B cell (primary cell): ENCODE measurements at regions not wholly inside any gene's neighbourhood (a gene's known extent, or its start where the extent isn't known, plus 50 kb on each side); places are given as distances from the start of the nearest gene placed in this dataset.
A peak's percentile ranks its signal among the peaks of the same experiment; 100 is the strongest.

ENCODE experiments used
- ATAC-seq: fragments of 200-7000 bp; cut with Tn5 transposase; one replicate; pipeline ENCODE4 v1.10.0; 2021; ENCODE audit warnings: low read depth, mild to moderate bottlenecking, moderate number of reproducible peaks, moderate library complexity
- CTCF ChIA-PET: fragments of 350-600 bp; sonication (Branson Sonifier 250); formaldehyde crosslinking; loops from one replicate; lab custom pipeline; 2021; ENCODE audit warnings: antibody characterized with exemption, inconsistent platforms; lab: Charles Lee
- POLR2A ChIA-PET: fragments of 350-600 bp; sonication (Branson Sonifier 250); formaldehyde crosslinking; loops from one replicate; lab custom pipeline; 2021; ENCODE audit warnings: antibody characterized with exemption; lab: Charles Lee
- DNase-seq: peaks from one replicate; pipeline ENCODE4 v3.0.0; 2013
- H2AFZ ChIP-seq: 2 replicates; pipeline ENCODE4 v1.6.1; 2012; ENCODE audit warnings: mild to moderate bottlenecking, low read depth, low read length; ENCODE audit not compliant: insufficient read depth, poor library complexity, severe bottlenecking
- H3K27ac ChIP-seq, 2 donors: 1 replicate in 1 of 2; 2 replicates in 1 of 2; pipeline ENCODE4 v1.5.1; 2012 to 2013; ENCODE audit warnings: low read length in 2 of 2, mild to moderate bottlenecking in 2 of 2, moderate library complexity in 1 of 2
- H3K27me3 ChIP-seq, 4 experiments: fragments of 200-600 bp in 1 of 4; sonication (generic) in 1 of 4; replicated peaks in 1 of 4; 1 replicate in 2 of 4; 2 replicates in 2 of 4; pipeline versions ENCODE4 v1.6.1 to v1.7.0; 2013 to 2016; ENCODE audit warnings: low read length in 3 of 4, mild to moderate bottlenecking in 2 of 4, mixed read lengths in 1 of 4, moderate library complexity in 1 of 4; ENCODE audit not compliant: insufficient read depth in 4 of 4, control insufficient read depth in 3 of 4; ENCODE audit errors: control extremely low read depth in 1 of 4
- H3K36me3 ChIP-seq, 2 experiments: replicated peaks in 1 of 2; 1 replicate in 1 of 2; 2 replicates in 1 of 2; pipeline versions ENCODE4 v1.6.1 to v1.7.1; 2013; ENCODE audit warnings: low read length in 1 of 2; ENCODE audit not compliant: insufficient read depth in 2 of 2, control insufficient read depth in 1 of 2; ENCODE audit errors: control extremely low read depth in 1 of 2, extremely low read depth in 1 of 2
- H3K4me1 ChIP-seq, 2 donors: fragments of 200-600 bp in 1 of 2; sonication (generic) in 1 of 2; 1 replicate in 1 of 2; 2 replicates in 1 of 2; pipeline versions ENCODE4 v1.5.1 to v1.6.1; 2013 to 2017; ENCODE audit warnings: low read length in 2 of 2; ENCODE audit not compliant: control insufficient read depth in 2 of 2, insufficient read depth in 2 of 2
- H3K4me2 ChIP-seq: replicated peaks from 2 replicates; pipeline ENCODE3; 2012; ENCODE audit warnings: mild to moderate bottlenecking, low read depth, low read length; ENCODE audit not compliant: poor library complexity, severe bottlenecking
- H3K4me3 ChIP-seq, 5 experiments: fragments of 200-600 bp in 1 of 5; sonication (generic) in 1 of 5; 1 replicate in 3 of 5; 2 replicates in 2 of 5; pipeline versions ENCODE4 v1.5.1 to v1.7.0; 2011 to 2016; ENCODE audit warnings: low read length in 4 of 5, mild to moderate bottlenecking in 4 of 5, low read depth in 2 of 5, control low read depth in 1 of 5, moderate library complexity in 1 of 5; ENCODE audit not compliant: insufficient read depth in 1 of 5; ENCODE audit errors: control extremely low read depth in 1 of 5, extremely low read depth in 1 of 5
- H3K79me2 ChIP-seq: fragments of 200-600 bp; sonication (generic); one replicate; pipeline ENCODE4 v1.6.0; 2016; ENCODE audit warnings: low read length; ENCODE audit not compliant: control insufficient read depth, insufficient read depth
- H3K9ac ChIP-seq: fragments of 200-600 bp; sonication (generic); 2 replicates; pipeline ENCODE4 v1.6.1; 2017; ENCODE audit warnings: mild to moderate bottlenecking, low read length, moderate library complexity
- H3K9me3 ChIP-seq, 3 donors: one replicate each; pipeline versions ENCODE4 v1.6.1 to v1.7.1; 2013; ENCODE audit warnings: low read length in 2 of 3; ENCODE audit not compliant: control insufficient read depth in 2 of 3, insufficient read depth in 1 of 3; ENCODE audit errors: control extremely low read depth in 1 of 3
- H4K20me1 ChIP-seq: 2 replicates; pipeline ENCODE4 v1.6.0; 2012; ENCODE audit warnings: mild to moderate bottlenecking, low read length; ENCODE audit not compliant: insufficient read depth, control insufficient read depth, poor library complexity, severe bottlenecking
- H3K27ac Mint-ChIP-seq: one replicate; pipeline ENCODE4 v1.8.0; 2021; ENCODE audit warnings: mixed read lengths
- H3K27me3 Mint-ChIP-seq: one replicate; pipeline ENCODE4 v1.8.0; 2021; ENCODE audit warnings: mixed read lengths
- H3K4me1 Mint-ChIP-seq: one replicate; pipeline ENCODE4 v1.8.0; 2021; ENCODE audit warnings: mixed read lengths
- H3K4me3 Mint-ChIP-seq: one replicate; pipeline ENCODE4 v1.8.0; 2021; ENCODE audit warnings: mixed read lengths
- H3K9me3 Mint-ChIP-seq: one replicate; pipeline ENCODE4 v1.8.0; 2022; ENCODE audit warnings: mixed read lengths; ENCODE audit not compliant: insufficient read depth
- CTCF ChIP-seq: fragments of 200-600 bp; IDR thresholded peaks from one replicate; pipeline ENCODE4 v1.8.0; 2022; ENCODE audit warnings: antibody characterized with exemption, mild to moderate bottlenecking
- EZH2 ChIP-seq: IDR thresholded peaks from 2 replicates; pipeline ENCODE4 v1.6.1; 2012; ENCODE audit warnings: borderline replicate concordance, low read depth, mild to moderate bottlenecking, moderate library complexity, low read length; ENCODE audit not compliant: insufficient read depth, poor library complexity, severe bottlenecking
- WGBS: methylation state at CpG from one replicate; pipeline ENCODE4 v1.1.5; 2013; ENCODE audit warnings: missing lambda C conversion rate; ENCODE audit not compliant: insufficient coverage; 5-methylcytosine and 5-hydroxymethylcytosine counted together
- intact Hi-C: fragments of 100-400 bp; cut with micrococcal nuclease; formaldehyde crosslinking; loops from one replicate; pipeline ENCODE4 v1.10.0; 2022

DNA sequence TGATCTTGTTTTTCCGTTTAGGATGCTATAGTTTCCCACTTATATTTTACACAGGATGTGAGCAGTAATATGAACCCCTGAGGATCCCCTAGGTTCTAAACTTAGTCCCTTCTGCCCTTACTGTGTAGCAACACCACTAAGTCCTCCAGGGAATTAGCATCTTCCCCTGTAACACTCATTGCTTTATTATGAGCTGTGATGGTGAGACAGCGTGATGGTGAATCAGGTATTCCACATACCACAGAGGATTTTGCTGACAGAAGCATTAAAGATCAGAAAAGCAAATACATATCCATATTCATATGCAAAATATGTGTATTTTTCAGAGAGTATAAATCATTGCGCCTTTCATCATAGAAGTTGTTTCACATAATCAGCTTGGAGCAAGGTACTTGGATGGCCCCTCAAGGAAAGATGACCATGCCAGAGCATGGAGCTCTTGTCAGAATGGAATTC is 317.0 kb downstream of the ICE1 start:
- no peaks in the 10 kb centered on the region for H3K79me2 ChIP-seq
- no peak overlapping the region for H3K9ac ChIP-seq
- intact Hi-C loops: loop anchor here (1.0 kb wide), 1 partner anchor 14 kb away; no protein-coding TSS in a partner anchor
- DNase-seq (no peak), ATAC-seq (peak; percentile 52)
- no peaks in the 10 kb centered on the region for H3K27me3 ChIP-seq
- ChIA-PET POLR2A (interaction anchor here (0.5 kb wide), 1 partner anchor 47 kb away, joined by 7 read pairs; no protein-coding TSS in a partner anchor), CTCF (interaction anchor here (0.5 kb wide), 1 partner anchor 27 kb away, joined by 4 read pairs; no protein-coding TSS in a partner anchor)
- H4K20me1 ChIP-seq: no peaks in the 10 kb centered on the region
- H3K4me2 ChIP-seq: peak overlapping the region; percentile 6
- peaks cover 44% of the 10 kb centered on the region for H3K4me1 Mint-ChIP-seq
- peaks cover 0 to 14% (median 0%) of the 10 kb centered on the region in 3 donors for H3K9me3 ChIP-seq
- H3K4me3 Mint-ChIP-seq: peak overlapping the region; percentile 8
- no peak overlapping the region for H3K4me3 ChIP-seq
- no peaks in the 10 kb centered on the region for H3K36me3 ChIP-seq
- H3K27ac ChIP-seq: no peak overlapping the region
- no peaks in the 10 kb centered on the region for H3K27me3 Mint-ChIP-seq
- TF ChIP-seq CTCF (no peak), EZH2 (no peak)
- peaks cover 4% of the 10 kb centered on the region for H3K9me3 Mint-ChIP-seq
- peak overlapping the region; percentile 23 for H3K27ac Mint-ChIP-seq
- WGBS: no CpG with 5 or more reads among the region's 3 CpGs
- no peak overlapping the region for H2AFZ ChIP-seq
- H3K4me1 ChIP-seq: peaks cover 18 to 21% of the 10 kb centered on the region in 2 donors

- Histone ChIP-seq H3K27me3 (no peaks in the 10 kb centered on the region), H4K20me1 (no peaks in the 10 kb centered on the region), H3K9ac (no peak overlapping the region), H3K79me2 (no peaks in the 10 kb centered on the region), H2AFZ (no peak overlapping the region), H3K4me1 (peaks cover 18 to 21% of the 10 kb centered on the region in 2 donors), H3K4me2 (peak overlapping the region; percentile 6), H3K27ac (no peak overlapping the region), H3K36me3 (no peaks in the 10 kb centered on the region), H3K9me3 (peaks cover 0 to 9% (median 0%) of the 10 kb centered on the region in 3 donors), H3K4me3 (no peak overlapping the region)
- Mint-ChIP-seq H3K4me3 (peak overlapping the region; percentile 32), H3K9me3 (peaks cover 2% of the 10 kb centered on the region), H3K27ac (peak overlapping the region; percentile 46), H3K27me3 (no peaks in the 10 kb centered on the region), H3K4me1 (peaks cover 44% of the 10 kb centered on the region)
- DNase-seq (no peak), ATAC-seq (peak; percentile 78)
- 38% methylated on average over 1 of the region's 2 CpGs for WGBS
- intact Hi-C loops: loop anchor here (1.0 kb wide), 1 partner anchor 14 kb away; no protein-coding TSS in a partner anchor
- ChIA-PET CTCF (interaction anchor here (0.5 kb wide), 1 partner anchor 28 kb away, joined by 4 read pairs; no protein-coding TSS in a partner anchor), POLR2A (interaction anchor here (0.5 kb wide), 1 partner anchor 47 kb away, joined by 7 read pairs; no protein-coding TSS in a partner anchor)
- TF ChIP-seq EZH2: no peak
- no peak for TF ChIP-seq CTCF
These were observed 316.5 kb downstream of the ICE1 start for GRCh38 chr5:5738797-5739489.
